ENCODE measurements at regions not wholly inside any gene's neighbourhood (a gene's known extent, or its start where the extent isn't known, plus 50 kb on each side); places are given as distances from the start of the nearest gene placed in this dataset.
"Not testable (repeated sequence)": the region's sequence is repeated elsewhere in the genome, so short reads cannot be mapped to it uniquely, and the experiment has no call there.

- Histone ChIP-seq H3K27me3 (ENCODE audit: insufficient read depth, low read depth, severe bottlenecking) (no peaks in the 10 kb centered on the region), H3K9me3 (ENCODE audit: severe bottlenecking) (no peaks in the 10 kb centered on the region)
- TF ChIP-seq CTCF (IDR thresholded peaks at IDR 0.05; ENCODE audit: low read depth, low read length) = no peak
These were observed 103.1 kb upstream of the SULF2 start for GRCh38 chr20:47888351-47888750.

GRCh38 chr20:47887477-47888080 lies 102.3 kb upstream of the SULF2 start:
- H3K27ac ChIP-seq = no peak overlapping the region
- DNase-seq = no peak
- no peaks in the 10 kb centered on the region for H3K27me3 ChIP-seq (ENCODE audit: insufficient read depth, low read depth, severe bottlenecking)
- H3K9me3 ChIP-seq (ENCODE audit: severe bottlenecking) = no peaks in the 10 kb centered on the region
- no peaks in the 10 kb centered on the region for H3K36me3 ChIP-seq
- no peak for TF ChIP-seq CTCF (IDR thresholded peaks at IDR 0.05; ENCODE audit: low read depth, low read length)
- H3K4me3 ChIP-seq (ENCODE audit: low read depth, low read length) = no peak overlapping the region

More at GRCh38 chr20:47888351-47888750, 103.1 kb upstream of the SULF2 start:
- no peak overlapping the region for H3K27ac ChIP-seq
- no peaks in the 10 kb centered on the region for H3K36me3 ChIP-seq
- H3K4me3 ChIP-seq (ENCODE audit: low read depth, low read length) = no peak overlapping the region
- DNase-seq = no peak

GRCh38 chr20:47887064-47887463 lies 101.8 kb upstream of the SULF2 start:
- no peaks in the 10 kb centered on the region for H3K36me3 ChIP-seq
- H3K4me3 ChIP-seq (ENCODE audit: low read depth, low read length) = no peak overlapping the region
- no peak overlapping the region for H3K27ac ChIP-seq
- H3K27me3 ChIP-seq (ENCODE audit: insufficient read depth, low read depth, severe bottlenecking) = no peaks in the 10 kb centered on the region
- H3K9me3 ChIP-seq (ENCODE audit: severe bottlenecking) = no peaks in the 10 kb centered on the region
- no peak for DNase-seq
- TF ChIP-seq CTCF (IDR thresholded peaks at IDR 0.05; ENCODE audit: low read depth, low read length) = no peak

- DNase-seq = no peak
These were observed 101.3 kb upstream of the SULF2 start for GRCh38 chr20:47886454-47887041.

GRCh38 chr20:47885909-47886453 lies 100.7 kb upstream of the SULF2 start:
- Histone ChIP-seq H3K27ac (no peak overlapping the region), H3K27me3 (ENCODE audit: insufficient read depth, low read depth, severe bottlenecking) (no peaks in the 10 kb centered on the region), H3K36me3 (no peaks in the 10 kb centered on the region), H3K4me3 (ENCODE audit: low read depth, low read length) (no peak overlapping the region), H3K9me3 (ENCODE audit: severe bottlenecking) (no peaks in the 10 kb centered on the region)
- no peak for DNase-seq
- no peak for TF ChIP-seq CTCF (IDR thresholded peaks at IDR 0.05; ENCODE audit: low read depth, low read length)

More at GRCh38 chr20:47886454-47887041, 101.3 kb upstream of the SULF2 start:
- Histone ChIP-seq H3K27ac (no peak overlapping the region), H3K9me3 (ENCODE audit: severe bottlenecking) (no peaks in the 10 kb centered on the region), H3K36me3 (no peaks in the 10 kb centered on the region), H3K4me3 (ENCODE audit: low read depth, low read length) (no peak overlapping the region), H3K27me3 (ENCODE audit: insufficient read depth, low read depth, severe bottlenecking) (no peaks in the 10 kb centered on the region)
- TF ChIP-seq CTCF (IDR thresholded peaks at IDR 0.05; ENCODE audit: low read depth, low read length) = no peak

- not testable (repeated sequence) for H3K9me3 ChIP-seq (ENCODE audit: severe bottlenecking); DNase-seq; H3K27me3 ChIP-seq (ENCODE audit: insufficient read depth, low read depth, severe bottlenecking); H3K4me3 ChIP-seq (ENCODE audit: low read depth, low read length); H3K36me3 ChIP-seq; H3K27ac ChIP-seq
These were observed 98.7 kb upstream of the SULF2 start for GRCh38 chr20:47883940-47884339.

Measured in WERI-Rb-1 (cell line).